Sigmoid colon (tissue), 3 donors: ENCODE measurements at regions not wholly inside any gene's neighbourhood (a gene's known extent, or its start where the extent isn't known, plus 50 kb on each side); places are given as distances from the start of the nearest gene placed in this dataset.

Source experiments
- CTCF ChIP-seq, 4 experiments: fragments of 450-650 bp in 3 of 4; fragments of 200-600 bp in 1 of 4; IDR thresholded peaks; one replicate each; pipeline ENCODE4 v1.5.1; 2016 to 2019; ENCODE audit warnings: antibody characterized with exemption in 4 of 4, mild to moderate bottlenecking in 3 of 4, moderate library complexity in 2 of 4
- POLR2A ChIP-seq, 2 donors: fragments of 450-650 bp; IDR thresholded peaks; one replicate each; pipeline ENCODE4 v1.6.1; 2016; ENCODE audit warnings: antibody characterized with exemption in 2 of 2, mild to moderate bottlenecking in 2 of 2, moderate library complexity in 2 of 2

- TF ChIP-seq POLR2A (IDR thresholded peaks at IDR 0.05) = no peak
- TF ChIP-seq CTCF (IDR thresholded peaks at IDR 0.05) = no peak
These were observed 102.3 kb upstream of the BCAT1 start for GRCh38 chr12:25051171-25051570.
